GM19023 (cell line): ENCODE measurements at regions not wholly inside any gene's neighbourhood (a gene's known extent, or its start where the extent isn't known, plus 50 kb on each side); places are given as distances from the start of the nearest gene placed in this dataset.
"Not testable (repeated sequence)": the region's sequence is repeated elsewhere in the genome, so short reads cannot be mapped to it uniquely, and the experiment has no call there.

Experiments
- ATAC-seq: cut with Tn5 transposase; IDR thresholded peaks from one replicate; pipeline ENCODE4 v1.9.1; 2021; ENCODE audit warnings: mild to moderate bottlenecking, moderate library complexity; ENCODE audit not compliant: unreplicated experiment

GRCh38 chr9:108803428-108804065, 52.2 kb downstream of the ACTL7B start:
- no peak for ATAC-seq

GRCh38 chr9:108802967-108803366, 52.8 kb downstream of the ACTL7B start:
- no peak for ATAC-seq

GRCh38 chr9:108801949-108802348, 53.8 kb downstream of the ACTL7B start:
- ATAC-seq: no peak

- no peak for ATAC-seq
Observed at GRCh38 chr9:108800632-108801099, 55.1 kb downstream of the ACTL7B start.

- ATAC-seq: no peak
Observed at GRCh38 chr9:108793573-108793972, 62.2 kb downstream of the ACTL7B start.

GRCh38 chr9:108789742-108790141, 66.0 kb downstream of the ACTL7B start:
- no peak for ATAC-seq

- ATAC-seq: no peak
Observed at GRCh38 chr9:108787690-108788048, 68.1 kb downstream of the ACTL7B start.

GRCh38 chr9:108786901-108787689, 68.7 kb downstream of the ACTL7B start:
- no peak for ATAC-seq

GRCh38 chr9:108786322-108786721, 69.5 kb downstream of the ACTL7B start:
- no peak for ATAC-seq

- no peak for ATAC-seq
Observed at GRCh38 chr9:108784998-108785397, 70.8 kb downstream of the ACTL7B start.

- ATAC-seq: no peak
Observed at GRCh38 chr9:108783731-108784495, 71.9 kb downstream of the ACTL7B start.

- no peak for ATAC-seq
Observed at GRCh38 chr9:108783326-108783725, 72.5 kb downstream of the ACTL7B start.

GRCh38 chr9:108780942-108781734, 74.6 kb downstream of the ACTL7B start:
- ATAC-seq: no peak

- no peak for ATAC-seq
Observed at GRCh38 chr9:108779551-108780325, 76.0 kb downstream of the ACTL7B start.

- no peak for ATAC-seq
Observed at GRCh38 chr9:108776920-108777639, 78.7 kb downstream of the ACTL7B start.

- ATAC-seq: no peak
Observed at GRCh38 chr9:108775901-108776306, 79.9 kb downstream of the ACTL7B start.

- ATAC-seq: not testable (repeated sequence)
Observed at GRCh38 chr9:108774088-108774487, 81.7 kb downstream of the ACTL7B start.

GRCh38 chr9:108772301-108772894, 83.4 kb downstream of the ACTL7B start:
- no peak for ATAC-seq

- ATAC-seq: no peak
Observed at GRCh38 chr9:108768744-108769143, 87.0 kb downstream of the ACTL7B start.
